SK-N-MC (cell line): ENCODE measurements at regions not wholly inside any gene's neighbourhood (a gene's known extent, or its start where the extent isn't known, plus 50 kb on each side); places are given as distances from the start of the nearest gene placed in this dataset.

Experiments used
- EZH2 ChIP-seq: fragments of 200-600 bp; sonication (generic); IDR thresholded peaks from one replicate; pipeline ENCODE4 v1.6.1; 2017; ENCODE audit warnings: antibody characterized with exemption
- POLR2AphosphoS5 ChIP-seq: IDR thresholded peaks from 2 replicates; pipeline ENCODE4 v1.6.1; 2012; ENCODE audit warnings: mild to moderate bottlenecking, low read depth, low read length, borderline replicate concordance

- TF ChIP-seq POLR2AphosphoS5 (no peak), EZH2 (no peak)
Measured at GRCh38 chr4:31788676-31789075, 1068.5 kb downstream of the PCDH7 start.
